ENCODE measurements at regions not wholly inside any gene's neighbourhood (a gene's known extent, or its start where the extent isn't known, plus 50 kb on each side); places are given as distances from the start of the nearest gene placed in this dataset.
A peak's percentile ranks its signal among the peaks of the same experiment; 100 is the strongest.

- Histone ChIP-seq H3K4me1 (ENCODE audit: control insufficient read depth, extremely low read depth, insufficient read depth, low read length) (no peaks in the 10 kb centered on the region), H3K79me2 (ENCODE audit: control insufficient read depth, insufficient read depth, low read length) (no peaks in the 10 kb centered on the region), H3K9ac (ENCODE audit: insufficient read depth, low read length) (no peak overlapping the region), H3K9me3 (ENCODE audit: control insufficient read depth, insufficient read depth, low read depth, low read length) (no peaks in the 10 kb centered on the region), H3K36me3 (ENCODE audit: control insufficient read depth, insufficient read depth, low read length) (no peaks in the 10 kb centered on the region), H4K20me1 (ENCODE audit: control insufficient read depth, extremely low read depth, insufficient read depth, low read length) (no peaks in the 10 kb centered on the region), H3K27me3 (ENCODE audit: control insufficient read depth, insufficient read depth, low read length) (no peaks in the 10 kb centered on the region), H3K27ac (ENCODE audit: insufficient read depth, low read length) (no peak overlapping the region), H3K4me3 (replicated peaks in 1 of 4; ENCODE audit: control extremely low read depth in 1 of 4, insufficient read depth in 1 of 4, low read depth in 3 of 4, low read length in 4 of 4) (no peak overlapping the region), H2AFZ (ENCODE audit: low read length) (no peak overlapping the region), H3K4me2 (ENCODE audit: extremely low read depth, insufficient read depth, low read length) (no peak overlapping the region)
- TF ChIP-seq CTCF (conservative IDR thresholded peaks at IDR 0.05 in 1 of 2, IDR thresholded peaks at IDR 0.05 in 1 of 2; ENCODE audit: low read depth in 1 of 2, low read length in 2 of 2): no peak
- no peak for TF ChIP-seq EZH2 (IDR thresholded peaks at IDR 0.05; ENCODE audit: low read length, missing control alignments)
- DNase-seq (ENCODE audit: low read depth in 2 of 2): peak in 1 of 2 donors; percentile 53
These were observed 411.8 kb downstream of the KCTD12 start for GRCh38 chr13:76474356-76474755.

GRCh38 chr13:76473552-76474134, 412.6 kb downstream of the KCTD12 start:
- Histone ChIP-seq H3K9me3 (ENCODE audit: control insufficient read depth, insufficient read depth, low read depth, low read length) (no peaks in the 10 kb centered on the region), H3K4me2 (ENCODE audit: extremely low read depth, insufficient read depth, low read length) (no peak overlapping the region), H3K27me3 (ENCODE audit: control insufficient read depth, insufficient read depth, low read length) (no peaks in the 10 kb centered on the region), H3K79me2 (ENCODE audit: control insufficient read depth, insufficient read depth, low read length) (no peaks in the 10 kb centered on the region), H4K20me1 (ENCODE audit: control insufficient read depth, extremely low read depth, insufficient read depth, low read length) (no peaks in the 10 kb centered on the region), H3K36me3 (ENCODE audit: control insufficient read depth, insufficient read depth, low read length) (no peaks in the 10 kb centered on the region), H3K4me1 (ENCODE audit: control insufficient read depth, extremely low read depth, insufficient read depth, low read length) (no peaks in the 10 kb centered on the region), H3K4me3 (replicated peaks in 1 of 4; ENCODE audit: control extremely low read depth in 1 of 4, insufficient read depth in 1 of 4, low read depth in 3 of 4, low read length in 4 of 4) (no peak overlapping the region), H3K9ac (ENCODE audit: insufficient read depth, low read length) (no peak overlapping the region), H3K27ac (ENCODE audit: insufficient read depth, low read length) (no peak overlapping the region), H2AFZ (ENCODE audit: low read length) (no peak overlapping the region)
- TF ChIP-seq EZH2 (IDR thresholded peaks at IDR 0.05; ENCODE audit: low read length, missing control alignments) (no peak), CTCF (conservative IDR thresholded peaks at IDR 0.05 in 1 of 2, IDR thresholded peaks at IDR 0.05 in 1 of 2; ENCODE audit: low read depth in 1 of 2, low read length in 2 of 2) (peak; percentile 74 to 81)
- DNase-seq (ENCODE audit: low read depth in 2 of 2): peak; percentile 64 to 88

GRCh38 chr13:76472916-76473315, 413.3 kb downstream of the KCTD12 start:
- Histone ChIP-seq H3K36me3 (ENCODE audit: control insufficient read depth, insufficient read depth, low read length) (no peaks in the 10 kb centered on the region), H4K20me1 (ENCODE audit: control insufficient read depth, extremely low read depth, insufficient read depth, low read length) (no peaks in the 10 kb centered on the region), H3K4me2 (ENCODE audit: extremely low read depth, insufficient read depth, low read length) (no peak overlapping the region), H3K27me3 (ENCODE audit: control insufficient read depth, insufficient read depth, low read length) (no peaks in the 10 kb centered on the region), H3K4me1 (ENCODE audit: control insufficient read depth, extremely low read depth, insufficient read depth, low read length) (no peaks in the 10 kb centered on the region), H2AFZ (ENCODE audit: low read length) (no peak overlapping the region), H3K27ac (ENCODE audit: insufficient read depth, low read length) (no peak overlapping the region), H3K9ac (ENCODE audit: insufficient read depth, low read length) (no peak overlapping the region), H3K9me3 (ENCODE audit: control insufficient read depth, insufficient read depth, low read depth, low read length) (no peaks in the 10 kb centered on the region), H3K79me2 (ENCODE audit: control insufficient read depth, insufficient read depth, low read length) (no peaks in the 10 kb centered on the region), H3K4me3 (replicated peaks in 1 of 4; ENCODE audit: control extremely low read depth in 1 of 4, insufficient read depth in 1 of 4, low read depth in 3 of 4, low read length in 4 of 4) (no peak overlapping the region)
- TF ChIP-seq CTCF (conservative IDR thresholded peaks at IDR 0.05 in 1 of 2, IDR thresholded peaks at IDR 0.05 in 1 of 2; ENCODE audit: low read depth in 1 of 2, low read length in 2 of 2): no peak
- no peak for TF ChIP-seq EZH2 (IDR thresholded peaks at IDR 0.05; ENCODE audit: low read length, missing control alignments)
- DNase-seq (ENCODE audit: low read depth in 2 of 2): no peak

Data from fibroblast of lung (primary cell).